ENCODE measurements at regions not wholly inside any gene's neighbourhood (a gene's known extent, or its start where the extent isn't known, plus 50 kb on each side); places are given as distances from the start of the nearest gene placed in this dataset.
"Not testable (repeated sequence)": the region's sequence is repeated elsewhere in the genome, so short reads cannot be mapped to it uniquely, and the experiment has no call there.

GRCh38 chr2:226548732-226549131 is 250.9 kb downstream of the IRS1 start:
- TF ChIP-seq CTCF (IDR thresholded peaks at IDR 0.05; ENCODE audit: extremely low read depth, insufficient read depth, missing control alignments) = no peak
- in situ Hi-C loops (cut with MboI; ENCODE audit: low pct_unique_long_range_greater_than_20kb, low sequenced_read_pairs, unreplicated experiment) = no loop called here
- DNase-seq (ENCODE audit: low spot score) = no peak

- no peak for TF ChIP-seq CTCF (IDR thresholded peaks at IDR 0.05; ENCODE audit: extremely low read depth, insufficient read depth, missing control alignments)
- no peak for DNase-seq (ENCODE audit: low spot score)
- in situ Hi-C loops (cut with MboI; ENCODE audit: low pct_unique_long_range_greater_than_20kb, low sequenced_read_pairs, unreplicated experiment) = no loop called here
Observed at GRCh38 chr2:226544596-226545210, 254.9 kb downstream of the IRS1 start.

- DNase-seq (ENCODE audit: low spot score) = no peak
- TF ChIP-seq CTCF (IDR thresholded peaks at IDR 0.05; ENCODE audit: extremely low read depth, insufficient read depth, missing control alignments) = no peak
- in situ Hi-C loops (cut with MboI; ENCODE audit: low pct_unique_long_range_greater_than_20kb, low sequenced_read_pairs, unreplicated experiment) = no loop called here
Observed at GRCh38 chr2:226540204-226540994, 259.2 kb downstream of the IRS1 start.

- no peak for TF ChIP-seq CTCF (IDR thresholded peaks at IDR 0.05; ENCODE audit: extremely low read depth, insufficient read depth, missing control alignments)
- no peak for DNase-seq (ENCODE audit: low spot score)
- in situ Hi-C loops (cut with MboI; ENCODE audit: low pct_unique_long_range_greater_than_20kb, low sequenced_read_pairs, unreplicated experiment) = no loop called here
Observed at GRCh38 chr2:226536410-226536809, 263.2 kb downstream of the IRS1 start.

GRCh38 chr2:226532976-226533375 is 266.6 kb downstream of the IRS1 start:
- in situ Hi-C loops (cut with MboI; ENCODE audit: low pct_unique_long_range_greater_than_20kb, low sequenced_read_pairs, unreplicated experiment); DNase-seq (ENCODE audit: low spot score): not testable (repeated sequence)

- no peak for DNase-seq (ENCODE audit: low spot score)
- TF ChIP-seq CTCF (IDR thresholded peaks at IDR 0.05; ENCODE audit: extremely low read depth, insufficient read depth, missing control alignments) = no peak
- in situ Hi-C loops (cut with MboI; ENCODE audit: low pct_unique_long_range_greater_than_20kb, low sequenced_read_pairs, unreplicated experiment) = no loop called here
Observed at GRCh38 chr2:226531061-226531810, 268.4 kb downstream of the IRS1 start.

GRCh38 chr2:226529556-226529955 is 270.1 kb downstream of the IRS1 start:
- TF ChIP-seq CTCF (IDR thresholded peaks at IDR 0.05; ENCODE audit: extremely low read depth, insufficient read depth, missing control alignments) = no peak
- in situ Hi-C loops (cut with MboI; ENCODE audit: low pct_unique_long_range_greater_than_20kb, low sequenced_read_pairs, unreplicated experiment) = no loop called here
- DNase-seq (ENCODE audit: low spot score) = no peak
